HepG2 (cell line): ENCODE measurements at regions not wholly inside any gene's neighbourhood (a gene's known extent, or its start where the extent isn't known, plus 50 kb on each side); places are given as distances from the start of the nearest gene placed in this dataset.
A peak's percentile ranks its signal among the peaks of the same experiment; 100 is the strongest.

Experiments
- ATAC-seq: fragments of 200-7000 bp; cut with Tn5 transposase; 3 replicates; pipeline ENCODE4 v1.9.1; 2020; ENCODE audit warnings: mild to moderate bottlenecking, moderate library complexity
- BruUV-seq: library from RNA; stranded (reverse); fragments of 400-500 nt; replicated peaks from 2 replicates; lab custom pipeline; 2021; lab: Mats Ljungman, UMichigan
- CTCF ChIA-PET: fragments of 300-600 bp; formaldehyde crosslinking; extraction: SDS; loops from one replicate; lab custom pipeline; 2021; ENCODE audit warnings: low total read pairs, inconsistent platforms, low intra/inter-chr PET ratio; lab: Yijun Ruan, JAX
- POLR2A ChIA-PET: fragments of 350-600 bp; sonication (Branson Sonifier 250); formaldehyde crosslinking; loops from one replicate; lab custom pipeline; 2020; ENCODE audit warnings: antibody characterized with exemption, inconsistent platforms; lab: Yijun Ruan, JAX
- DNase-seq: peaks from one replicate; pipeline ENCODE4 v3.0.0-alpha.2; 2015; ENCODE audit warnings: low spot score
- FAIRE-seq: peaks from 3 replicates; lab custom pipeline; 2011; peaks lifted over from hg19 to GRCh38; lab: Jason Lieb, UNC
- H2AFZ ChIP-seq: one replicate; pipeline ENCODE4 v1.6.1; 2011; ENCODE audit warnings: low read length, inconsistent platforms
- H3K27ac ChIP-seq: fragments of 300-600 bp; 3 replicates; pipeline ENCODE4 v1.8.0; 2011; ENCODE audit warnings: mixed run types, mild to moderate bottlenecking, mixed read lengths, low read length, inconsistent platforms; ENCODE audit not compliant: insufficient read depth; ENCODE audit errors: extremely low read length
- H3K27me3 ChIP-seq, 2 experiments: fragments of 200-600 bp in 1 of 2; 2 replicates in 1 of 2; 3 replicates in 1 of 2; pipeline versions ENCODE4 v1.6.0 to v1.8.0; 2011; ENCODE audit warnings: low read length in 2 of 2, mild to moderate bottlenecking in 2 of 2, moderate library complexity in 2 of 2, inconsistent platforms in 1 of 2; ENCODE audit not compliant: insufficient read depth in 2 of 2, control insufficient read depth in 1 of 2
- H3K36me3 ChIP-seq, 2 experiments: fragments of 200-600 bp in 1 of 2; replicated peaks in 1 of 2; 2 replicates in 1 of 2; 3 replicates in 1 of 2; pipeline versions ENCODE4 v1.5.1 to v1.8.0; 2011; ENCODE audit warnings: low read length in 2 of 2, inconsistent platforms in 1 of 2; ENCODE audit not compliant: insufficient read depth in 2 of 2, control insufficient read depth in 1 of 2
- H3K4me1 ChIP-seq: 2 replicates; pipeline ENCODE4 v1.5.1; 2012; ENCODE audit warnings: low read length, inconsistent platforms; ENCODE audit not compliant: insufficient read depth
- H3K4me2 ChIP-seq: 2 replicates; pipeline ENCODE4 v1.6.0; 2011; ENCODE audit warnings: low read depth, low read length, inconsistent platforms
- H3K4me3 ChIP-seq, 3 experiments: fragments of 200-600 bp in 1 of 3; sonication (generic), shearing (Covaris generic) in 1 of 3; replicated peaks in 1 of 3; 2 replicates each; pipeline ENCODE4 v1.5.1; 2011 to 2016; ENCODE audit warnings: low read length in 3 of 3, inconsistent platforms in 2 of 3, low read depth in 2 of 3, mild to moderate bottlenecking in 2 of 3, control low read depth in 1 of 3, mixed read lengths in 1 of 3; ENCODE audit not compliant: insufficient read depth in 1 of 3
- H3K79me2 ChIP-seq: one replicate; pipeline ENCODE4 v1.6.1; 2011; ENCODE audit warnings: low read length, inconsistent platforms; ENCODE audit not compliant: insufficient read depth
- H3K9ac ChIP-seq: 2 replicates; pipeline ENCODE4 v1.6.0; 2011; ENCODE audit warnings: mild to moderate bottlenecking, low read depth, low read length, inconsistent platforms; ENCODE audit not compliant: insufficient read depth
- H3K9me3 ChIP-seq: 2 replicates; pipeline ENCODE4 v1.5.1; 2012; ENCODE audit warnings: mild to moderate bottlenecking, low read length
- H4K20me1 ChIP-seq: 2 replicates; pipeline ENCODE4 v1.6.0; 2011; ENCODE audit warnings: inconsistent platforms, mild to moderate bottlenecking, low read length, moderate library complexity; ENCODE audit not compliant: insufficient read depth
- MAFF ChIP-seq: IDR thresholded peaks from 2 replicates; pipeline ENCODE4 v1.6.1; 2011; ENCODE audit warnings: low read depth, low read length, improper control_type of control experiment
- MAFK ChIP-seq, 2 experiments: IDR thresholded peaks in 1 of 2; conservative IDR thresholded peaks in 1 of 2; 2 replicates each; pipeline ENCODE4 v1.6.1; 2011; ENCODE audit warnings: improper control_type of control experiment in 2 of 2, low read length in 2 of 2
- NR2F2 ChIP-seq: IDR thresholded peaks from 2 replicates; pipeline ENCODE4 v1.6.1; 2012; ENCODE audit warnings: low read depth, inconsistent platforms, borderline replicate concordance
- ZNF180 ChIP-seq: sonication (generic); formaldehyde crosslinking; IDR thresholded peaks from 2 replicates; pipeline ENCODE4 v1.4.0; 2020; ENCODE audit warnings: low read depth, missing genetic modification reagents, borderline replicate concordance
- ZNF326 ChIP-seq: sonication (generic); formaldehyde crosslinking; IDR thresholded peaks from 2 replicates; pipeline ENCODE4 v1.4.0; 2020; ENCODE audit warnings: missing genetic modification reagents, borderline replicate concordance
- WGBS: methylation state at CpG from one replicate; pipeline ENCODE4 v1.1.6; 2017; ENCODE audit warnings: low lambda C conversion rate; 5-methylcytosine and 5-hydroxymethylcytosine counted together
- in situ Hi-C: cut with HindIII; loops from 2 replicates; pipeline ENCODE4 v1.10.0; 2017; ENCODE audit warnings: low pct_unique_long_range_greater_than_20kb; ENCODE audit not compliant: extremely low pct_ligation_motif_present
- intact Hi-C: fragments of 100-400 bp; cut with micrococcal nuclease; formaldehyde crosslinking; loops from one replicate; pipeline ENCODE4 v1.10.0; 2022; ENCODE audit not compliant: unreplicated experiment
- TF ChIP-seq, protein P1 (sequence below): sonication (generic); formaldehyde crosslinking; IDR thresholded peaks from 2 replicates; pipeline ENCODE4 v1.4.0; 2020; ENCODE audit warnings: mild to moderate bottlenecking, low read depth, missing genetic modification reagents

DNA sequence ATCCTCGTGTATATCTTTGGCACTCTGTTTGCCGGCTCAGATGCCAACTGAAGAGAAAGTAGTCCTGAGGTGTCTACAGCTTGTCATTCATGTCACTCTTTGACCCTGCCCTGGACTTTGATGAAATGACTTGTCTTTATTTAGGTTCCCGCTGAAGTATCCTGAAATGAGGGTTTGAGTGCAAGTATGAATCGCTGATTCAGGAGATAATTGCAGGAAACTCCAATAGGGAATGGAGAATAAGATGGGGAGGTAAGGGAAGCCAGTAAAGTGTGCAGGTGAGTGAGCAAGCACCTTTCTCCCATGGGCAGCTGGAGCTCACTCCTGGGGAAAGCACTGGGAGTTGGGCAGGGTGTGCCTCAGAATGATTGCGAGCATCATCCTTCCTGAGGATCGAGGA is 50.3 kb upstream of the ZFR start:
- Histone ChIP-seq H4K20me1 (no peaks in the 10 kb centered on the region), H3K4me1 (peaks cover 43% of the 10 kb centered on the region), H2AFZ (no peak overlapping the region), H3K9me3 (no peaks in the 10 kb centered on the region), H3K79me2 (no peaks in the 10 kb centered on the region), H3K9ac (no peak overlapping the region), H3K4me2 (no peak overlapping the region), H3K27me3 (no peaks in the 10 kb centered on the region), H3K36me3 (no peaks in the 10 kb centered on the region), H3K4me3 (no peak overlapping the region), H3K27ac (no peak overlapping the region)
- FAIRE-seq (no peak), ATAC-seq (no peak), DNase-seq (no peak)
- POLR2A ChIA-PET = interaction anchor here (0.5 kb wide), 1 partner anchor 84 kb away, joined by 4 read pairs; no protein-coding TSS in a partner anchor
- BruUV-seq = no TSS peak
- TF ChIP-seq ZNF326 (CRISPR knock-in tag) = no peak
- no peak for TF ChIP-seq ZNF180 (CRISPR knock-in tag)
- TF ChIP-seq, protein P1, sequence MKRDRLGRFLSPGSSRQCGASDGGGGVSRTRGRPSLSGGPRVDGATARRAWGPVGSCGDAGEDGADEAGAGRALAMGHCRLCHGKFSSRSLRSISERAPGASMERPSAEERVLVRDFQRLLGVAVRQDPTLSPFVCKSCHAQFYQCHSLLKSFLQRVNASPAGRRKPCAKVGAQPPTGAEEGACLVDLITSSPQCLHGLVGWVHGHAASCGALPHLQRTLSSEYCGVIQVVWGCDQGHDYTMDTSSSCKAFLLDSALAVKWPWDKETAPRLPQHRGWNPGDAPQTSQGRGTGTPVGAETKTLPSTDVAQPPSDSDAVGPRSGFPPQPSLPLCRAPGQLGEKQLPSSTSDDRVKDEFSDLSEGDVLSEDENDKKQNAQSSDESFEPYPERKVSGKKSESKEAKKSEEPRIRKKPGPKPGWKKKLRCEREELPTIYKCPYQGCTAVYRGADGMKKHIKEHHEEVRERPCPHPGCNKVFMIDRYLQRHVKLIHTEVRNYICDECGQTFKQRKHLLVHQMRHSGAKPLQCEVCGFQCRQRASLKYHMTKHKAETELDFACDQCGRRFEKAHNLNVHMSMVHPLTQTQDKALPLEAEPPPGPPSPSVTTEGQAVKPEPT (CRISPR knock-in tag) = no peak
- no peak for TF ChIP-seq NR2F2
- TF ChIP-seq MAFK (conservative IDR thresholded peaks at IDR 0.05 in 1 of 2, IDR thresholded peaks at IDR 0.05 in 1 of 2; ENCODE audit: low read length in 2 of 2) = peak; percentile 25 to 76; a peak in 2 of 4 replicates
- TF ChIP-seq MAFF = peak; percentile 63
- CTCF ChIA-PET = no interaction called here
- 58% methylated on average over 4 of the region's 6 CpGs for WGBS
- in situ Hi-C loops (no loop called here), intact Hi-C loops (no loop called here)
